ENCODE measurements at regions not wholly inside any gene's neighbourhood (a gene's known extent, or its start where the extent isn't known, plus 50 kb on each side); places are given as distances from the start of the nearest gene placed in this dataset.

GRCh38 chr12:13465635-13466034, 269.1 kb downstream of the EMP1 start:
- Histone ChIP-seq H3K9me3 (replicated peaks in 1 of 3) (no peaks in the 10 kb centered on the region), H3K4me1 (replicated peaks in 1 of 2) (no peaks in the 10 kb centered on the region), H3K36me3 (replicated peaks in 1 of 2) (no peaks in the 10 kb centered on the region), H3K27ac (no peak overlapping the region), H3K27me3 (no peaks in the 10 kb centered on the region), H3K4me3 (no peak overlapping the region)
- intact Hi-C loops (cut with DNase I): no loop called here
- no peak for DNase-seq
- TF ChIP-seq, protein P1, sequence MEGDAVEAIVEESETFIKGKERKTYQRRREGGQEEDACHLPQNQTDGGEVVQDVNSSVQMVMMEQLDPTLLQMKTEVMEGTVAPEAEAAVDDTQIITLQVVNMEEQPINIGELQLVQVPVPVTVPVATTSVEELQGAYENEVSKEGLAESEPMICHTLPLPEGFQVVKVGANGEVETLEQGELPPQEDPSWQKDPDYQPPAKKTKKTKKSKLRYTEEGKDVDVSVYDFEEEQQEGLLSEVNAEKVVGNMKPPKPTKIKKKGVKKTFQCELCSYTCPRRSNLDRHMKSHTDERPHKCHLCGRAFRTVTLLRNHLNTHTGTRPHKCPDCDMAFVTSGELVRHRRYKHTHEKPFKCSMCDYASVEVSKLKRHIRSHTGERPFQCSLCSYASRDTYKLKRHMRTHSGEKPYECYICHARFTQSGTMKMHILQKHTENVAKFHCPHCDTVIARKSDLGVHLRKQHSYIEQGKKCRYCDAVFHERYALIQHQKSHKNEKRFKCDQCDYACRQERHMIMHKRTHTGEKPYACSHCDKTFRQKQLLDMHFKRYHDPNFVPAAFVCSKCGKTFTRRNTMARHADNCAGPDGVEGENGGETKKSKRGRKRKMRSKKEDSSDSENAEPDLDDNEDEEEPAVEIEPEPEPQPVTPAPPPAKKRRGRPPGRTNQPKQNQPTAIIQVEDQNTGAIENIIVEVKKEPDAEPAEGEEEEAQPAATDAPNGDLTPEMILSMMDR (IDR thresholded peaks at IDR 0.05): no peak
- no peak for TF ChIP-seq POLR2A (IDR thresholded peaks at IDR 0.05)
- WGBS, 4 donors: 62 to 83% (median 68%) methylated on average over 5 to 6 of the region's 6 CpGs

DNA sequence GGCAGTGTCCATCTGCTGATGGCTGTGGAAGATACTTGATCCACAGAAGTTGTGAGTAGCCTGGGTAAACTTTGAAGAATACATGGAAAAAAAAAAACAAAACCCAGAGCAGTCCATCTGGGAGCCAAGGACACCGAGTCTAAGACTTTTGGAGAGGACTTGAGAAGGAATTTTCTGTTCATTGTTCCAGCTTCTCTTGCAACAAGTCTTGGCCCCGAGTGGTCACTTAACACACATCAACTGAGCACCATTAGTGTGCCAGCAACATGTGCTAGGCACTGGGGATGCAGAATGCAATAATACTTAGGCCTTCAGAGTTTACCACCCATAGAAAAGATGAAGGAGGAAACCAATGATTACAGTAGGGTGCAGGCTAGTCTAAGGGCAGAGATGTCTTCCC, 266.7 kb downstream of the EMP1 start:
- TF ChIP-seq POLR2A (IDR thresholded peaks at IDR 0.05): no peak
- TF ChIP-seq, protein P1 (IDR thresholded peaks at IDR 0.05): no peak
- Histone ChIP-seq H3K27me3 (no peaks in the 10 kb centered on the region), H3K9me3 (replicated peaks in 1 of 3) (no peaks in the 10 kb centered on the region), H3K4me1 (replicated peaks in 1 of 2) (no peaks in the 10 kb centered on the region), H3K36me3 (replicated peaks in 1 of 2) (no peaks in the 10 kb centered on the region), H3K4me3 (no peak overlapping the region), H3K27ac (no peak overlapping the region)
- intact Hi-C loops (cut with DNase I): no loop called here
- 66 to 74% (median 68%) methylated on average over 2 of the region's 2 CpGs for WGBS, 4 donors
- DNase-seq: no peak

GRCh38 chr12:13462450-13462849, 265.9 kb downstream of the EMP1 start:
- intact Hi-C loops (cut with DNase I): no loop called here
- Histone ChIP-seq H3K27me3 (no peaks in the 10 kb centered on the region), H3K4me1 (replicated peaks in 1 of 2) (no peaks in the 10 kb centered on the region), H3K4me3 (no peak overlapping the region), H3K27ac (no peak overlapping the region), H3K9me3 (replicated peaks in 1 of 3) (no peaks in the 10 kb centered on the region), H3K36me3 (replicated peaks in 1 of 2) (no peaks in the 10 kb centered on the region)
- no peak for DNase-seq
- TF ChIP-seq, protein P1 (IDR thresholded peaks at IDR 0.05): no peak
- TF ChIP-seq POLR2A (IDR thresholded peaks at IDR 0.05): no peak
- WGBS, 4 donors: 66 to 83% (median 78%) methylated on average over 3 of the region's 3 CpGs

GRCh38 chr12:13455778-13456144, 259.2 kb downstream of the EMP1 start:
- Histone ChIP-seq H3K4me3 (no peak overlapping the region), H3K9me3 (replicated peaks in 1 of 3) (no peaks in the 10 kb centered on the region), H3K27me3 (no peaks in the 10 kb centered on the region), H3K27ac (no peak overlapping the region), H3K36me3 (replicated peaks in 1 of 2) (no peaks in the 10 kb centered on the region), H3K4me1 (replicated peaks in 1 of 2) (no peaks in the 10 kb centered on the region)
- no peak for DNase-seq
- intact Hi-C loops (cut with DNase I): no loop called here
- WGBS, 4 donors: 54 to 70% (median 69%) methylated on average over 5 of the region's 5 CpGs
- TF ChIP-seq, protein P1 (IDR thresholded peaks at IDR 0.05): no peak
- no peak for TF ChIP-seq POLR2A (IDR thresholded peaks at IDR 0.05)
